ENCODE measurements at regions not wholly inside any gene's neighbourhood (a gene's known extent, or its start where the extent isn't known, plus 50 kb on each side); places are given as distances from the start of the nearest gene placed in this dataset.

DNA sequence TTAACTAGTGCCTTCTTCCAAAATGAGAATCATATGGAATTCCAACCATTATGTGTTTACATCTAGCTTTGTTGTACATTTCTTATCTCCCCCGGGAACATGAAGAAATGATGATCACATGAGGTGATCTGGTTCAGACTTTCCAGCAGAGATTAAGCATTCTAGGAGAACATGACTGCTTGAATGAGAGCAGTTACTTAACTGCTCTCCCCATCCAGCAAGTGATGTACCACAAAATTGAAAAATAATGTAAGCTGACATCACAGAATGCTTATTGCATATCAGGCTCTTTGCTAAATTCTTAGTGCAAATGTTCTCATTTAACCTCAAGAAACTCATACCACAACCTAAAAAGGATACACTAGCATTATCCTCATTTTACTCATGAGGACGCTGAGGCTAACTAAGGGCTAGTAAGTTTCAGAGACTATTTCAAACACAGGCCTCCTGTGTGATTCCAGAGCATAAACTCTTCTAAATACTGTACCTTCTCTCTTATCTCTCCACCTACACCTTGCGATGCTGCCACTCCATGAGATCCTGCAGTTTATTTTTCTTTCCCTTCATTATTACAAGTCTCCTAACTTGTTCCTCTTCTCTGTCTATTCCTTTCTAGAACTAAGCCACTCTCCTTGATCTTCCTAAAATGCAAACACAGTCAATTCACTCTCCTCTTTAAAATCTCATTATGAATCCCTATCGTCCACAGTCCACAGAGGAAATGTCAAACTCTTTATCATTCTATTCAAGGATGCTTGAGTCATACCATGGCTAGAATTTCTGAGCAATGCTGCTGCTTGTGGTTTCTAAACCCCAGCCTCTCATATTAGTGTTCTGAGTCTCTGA lies 1224.8 kb upstream of the ZEB2 start:
- peak in 1 of 7 donors; percentile 19 for DNase-seq
- intact Hi-C loops (cut with DNase I) = no loop called here
- H3K9me3 ChIP-seq (replicated peaks in 1 of 3) = no peaks in the 10 kb centered on the region

DNA sequence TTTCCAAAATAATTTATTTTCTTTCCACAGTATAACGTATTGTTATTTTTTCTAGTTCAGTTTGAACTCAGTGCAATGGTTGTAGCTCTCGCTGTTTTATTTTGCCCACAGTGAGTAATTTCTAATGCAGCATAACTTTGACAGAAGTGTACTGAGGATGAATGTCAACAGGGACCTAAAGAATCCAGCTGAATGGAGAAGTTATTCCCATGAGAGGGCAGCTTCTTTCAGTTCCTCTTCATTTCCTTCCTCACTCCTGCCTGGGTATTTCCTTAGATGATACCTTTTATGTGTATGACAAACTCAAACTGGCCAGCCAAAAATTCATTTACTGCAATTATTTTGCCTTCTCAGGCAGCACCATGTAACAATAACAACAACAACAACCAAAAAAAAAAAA lies 1223.1 kb upstream of the ZEB2 start:
- peaks cover 0 to 8% of the 10 kb centered on the region in 2 donors for H3K4me1 ChIP-seq (replicated peaks in 1 of 2)
- TF ChIP-seq POLR2A (IDR thresholded peaks at IDR 0.05) = no peak
- TF ChIP-seq, protein P1, sequence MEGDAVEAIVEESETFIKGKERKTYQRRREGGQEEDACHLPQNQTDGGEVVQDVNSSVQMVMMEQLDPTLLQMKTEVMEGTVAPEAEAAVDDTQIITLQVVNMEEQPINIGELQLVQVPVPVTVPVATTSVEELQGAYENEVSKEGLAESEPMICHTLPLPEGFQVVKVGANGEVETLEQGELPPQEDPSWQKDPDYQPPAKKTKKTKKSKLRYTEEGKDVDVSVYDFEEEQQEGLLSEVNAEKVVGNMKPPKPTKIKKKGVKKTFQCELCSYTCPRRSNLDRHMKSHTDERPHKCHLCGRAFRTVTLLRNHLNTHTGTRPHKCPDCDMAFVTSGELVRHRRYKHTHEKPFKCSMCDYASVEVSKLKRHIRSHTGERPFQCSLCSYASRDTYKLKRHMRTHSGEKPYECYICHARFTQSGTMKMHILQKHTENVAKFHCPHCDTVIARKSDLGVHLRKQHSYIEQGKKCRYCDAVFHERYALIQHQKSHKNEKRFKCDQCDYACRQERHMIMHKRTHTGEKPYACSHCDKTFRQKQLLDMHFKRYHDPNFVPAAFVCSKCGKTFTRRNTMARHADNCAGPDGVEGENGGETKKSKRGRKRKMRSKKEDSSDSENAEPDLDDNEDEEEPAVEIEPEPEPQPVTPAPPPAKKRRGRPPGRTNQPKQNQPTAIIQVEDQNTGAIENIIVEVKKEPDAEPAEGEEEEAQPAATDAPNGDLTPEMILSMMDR (IDR thresholded peaks at IDR 0.05) = no peak
- no peaks in the 10 kb centered on the region for H3K27me3 ChIP-seq
- intact Hi-C loops (cut with DNase I) = no loop called here
- H3K4me3 ChIP-seq = no peak overlapping the region
- WGBS, 4 donors = 81 to 90% (median 85%) methylated on average over 2 of the region's 2 CpGs
- no peaks in the 10 kb centered on the region for H3K36me3 ChIP-seq (replicated peaks in 1 of 2)
- no peaks in the 10 kb centered on the region for H3K9me3 ChIP-seq (replicated peaks in 1 of 3)
- DNase-seq = no peak
- H3K27ac ChIP-seq = no peak overlapping the region

More for the DNA sequence above, 1224.8 kb upstream of the ZEB2 start:
- Histone ChIP-seq H3K27ac (no peak overlapping the region), H3K27me3 (no peaks in the 10 kb centered on the region), H3K4me3 (no peak overlapping the region), H3K36me3 (replicated peaks in 1 of 2) (no peaks in the 10 kb centered on the region), H3K4me1 (replicated peaks in 1 of 2) (peaks cover 0 to 8% of the 10 kb centered on the region in 2 donors)
- WGBS, 4 donors = 67 to 72% (median 71%) methylated on average over 4 of the region's 4 CpGs
- TF ChIP-seq POLR2A (IDR thresholded peaks at IDR 0.05) = no peak
- TF ChIP-seq, protein P1 (IDR thresholded peaks at IDR 0.05) = no peak

DNA sequence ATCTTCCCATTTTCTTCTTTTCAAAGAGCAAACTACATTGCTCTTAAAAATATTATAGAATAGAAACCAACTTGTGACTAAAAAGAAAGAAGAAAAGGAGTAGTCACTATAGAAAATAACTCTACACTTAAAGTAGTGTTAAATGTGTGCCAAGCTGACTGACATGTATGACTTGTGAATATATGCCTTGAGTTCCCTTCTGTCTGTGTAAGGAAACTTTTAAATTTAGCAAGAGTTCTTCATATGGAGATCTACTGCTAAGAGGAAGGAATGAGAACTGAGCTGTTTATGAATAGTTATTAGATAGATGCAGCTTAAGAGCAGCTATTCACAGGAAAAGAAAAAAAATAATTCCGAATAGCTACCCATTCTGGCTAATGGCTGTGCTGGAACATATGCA lies 1221.7 kb upstream of the ZEB2 start:
- H3K27ac ChIP-seq = no peak overlapping the region
- H3K4me3 ChIP-seq = no peak overlapping the region
- no peak for TF ChIP-seq POLR2A (IDR thresholded peaks at IDR 0.05)
- TF ChIP-seq, protein P1 (IDR thresholded peaks at IDR 0.05) = no peak
- WGBS, 4 donors = 76 to 88% (median 83%) methylated on average over 1 of the region's 1 CpG
- H3K4me1 ChIP-seq (replicated peaks in 1 of 2) = peaks cover 0 to 8% of the 10 kb centered on the region in 2 donors
- no peaks in the 10 kb centered on the region for H3K9me3 ChIP-seq (replicated peaks in 1 of 3)
- no peaks in the 10 kb centered on the region for H3K36me3 ChIP-seq (replicated peaks in 1 of 2)
- intact Hi-C loops (cut with DNase I) = no loop called here
- DNase-seq = no peak
- no peaks in the 10 kb centered on the region for H3K27me3 ChIP-seq

DNA sequence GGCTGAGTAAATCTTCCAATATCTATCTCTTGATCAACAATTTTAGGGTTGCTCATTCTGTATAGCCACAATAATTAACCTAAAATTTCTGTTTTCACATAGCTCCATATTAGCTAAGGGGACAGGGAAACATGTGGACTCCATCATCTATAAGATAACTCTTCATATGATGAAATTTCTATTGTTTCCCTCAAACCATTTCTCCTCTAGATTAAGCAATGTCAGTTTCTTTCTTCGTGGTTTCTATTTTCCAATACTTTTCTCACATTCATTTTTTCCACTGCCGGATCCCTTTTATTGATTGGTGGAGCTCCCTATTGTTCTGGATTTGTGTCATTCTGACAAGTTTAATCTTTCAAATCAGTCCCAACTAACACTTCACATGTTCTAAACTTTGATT lies 1221.3 kb upstream of the ZEB2 start:
- H3K4me1 ChIP-seq (replicated peaks in 1 of 2) = peaks cover 0 to 8% of the 10 kb centered on the region in 2 donors
- 83 to 88% (median 87%) methylated on average over 2 of the region's 2 CpGs for WGBS, 4 donors
- no peak overlapping the region for H3K4me3 ChIP-seq
- H3K9me3 ChIP-seq (replicated peaks in 1 of 3) = no peaks in the 10 kb centered on the region
- intact Hi-C loops (cut with DNase I) = no loop called here
- H3K27me3 ChIP-seq = no peaks in the 10 kb centered on the region
- DNase-seq = no peak
- TF ChIP-seq, protein P1 (IDR thresholded peaks at IDR 0.05) = no peak
- TF ChIP-seq POLR2A (IDR thresholded peaks at IDR 0.05) = no peak
- no peak overlapping the region for H3K27ac ChIP-seq
- no peaks in the 10 kb centered on the region for H3K36me3 ChIP-seq (replicated peaks in 1 of 2)
